ENCODE measurements at regions not wholly inside any gene's neighbourhood (a gene's known extent, or its start where the extent isn't known, plus 50 kb on each side); places are given as distances from the start of the nearest gene placed in this dataset.
A peak's percentile ranks its signal among the peaks of the same experiment; 100 is the strongest.

GRCh38 chr13:34591129-34591528, 350.9 kb upstream of the NBEA start:
- TF ChIP-seq CTCF (IDR thresholded peaks at IDR 0.05) = no peak
- TF ChIP-seq POLR2A (IDR thresholded peaks at IDR 0.05) = no peak
- no peaks in the 10 kb centered on the region for H3K4me1 ChIP-seq (replicated peaks in 1 of 2)
- DNase-seq = no peak
- no peak overlapping the region for H3K27ac ChIP-seq
- no peak overlapping the region for H3K4me3 ChIP-seq
- WGBS, 4 donors = 33 to 43% (median 38%) methylated on average over 3 of the region's 3 CpGs
- intact Hi-C loops (cut with DNase I) = no loop called here
- H3K27me3 ChIP-seq = no peaks in the 10 kb centered on the region
- no peaks in the 10 kb centered on the region for H3K36me3 ChIP-seq (replicated peaks in 1 of 2)
- no peaks in the 10 kb centered on the region for H3K9me3 ChIP-seq (replicated peaks in 1 of 3)

- Histone ChIP-seq H3K4me1 (replicated peaks in 1 of 2) (no peaks in the 10 kb centered on the region), H3K27me3 (no peaks in the 10 kb centered on the region), H3K36me3 (replicated peaks in 1 of 2) (no peaks in the 10 kb centered on the region), H3K4me3 (no peak overlapping the region), H3K9me3 (replicated peaks in 1 of 3) (no peaks in the 10 kb centered on the region), H3K27ac (no peak overlapping the region)
- TF ChIP-seq POLR2A (IDR thresholded peaks at IDR 0.05) (no peak), CTCF (IDR thresholded peaks at IDR 0.05) (no peak)
- DNase-seq = peak in 3 of 7 donors; percentile 4 to 16 (median 11)
- intact Hi-C loops (cut with DNase I) = no loop called here
- 48 to 59% (median 52%) methylated on average over 2 of the region's 2 CpGs for WGBS, 4 donors
Observed at GRCh38 chr13:34591900-34592529, 350.1 kb upstream of the NBEA start.

- Histone ChIP-seq H3K27me3 (no peaks in the 10 kb centered on the region), H3K27ac (no peak overlapping the region), H3K4me1 (replicated peaks in 1 of 2) (no peaks in the 10 kb centered on the region), H3K4me3 (no peak overlapping the region), H3K36me3 (replicated peaks in 1 of 2) (no peaks in the 10 kb centered on the region), H3K9me3 (replicated peaks in 1 of 3) (no peaks in the 10 kb centered on the region)
- 86 to 100% (median 94%) methylated on average over 1 of the region's 1 CpG for WGBS, 4 donors
- intact Hi-C loops (cut with DNase I) = no loop called here
- TF ChIP-seq POLR2A (IDR thresholded peaks at IDR 0.05) (no peak), CTCF (IDR thresholded peaks at IDR 0.05) (no peak)
- DNase-seq = no peak
Observed at GRCh38 chr13:34593658-34594057, 348.4 kb upstream of the NBEA start.

GRCh38 chr13:34594507-34594906, 347.6 kb upstream of the NBEA start:
- Histone ChIP-seq H3K4me1 (replicated peaks in 1 of 2) (no peaks in the 10 kb centered on the region), H3K9me3 (replicated peaks in 1 of 3) (no peaks in the 10 kb centered on the region), H3K27ac (no peak overlapping the region), H3K36me3 (replicated peaks in 1 of 2) (no peaks in the 10 kb centered on the region), H3K27me3 (no peaks in the 10 kb centered on the region), H3K4me3 (no peak overlapping the region)
- TF ChIP-seq POLR2A (IDR thresholded peaks at IDR 0.05) = no peak
- TF ChIP-seq CTCF (IDR thresholded peaks at IDR 0.05) = no peak
- intact Hi-C loops (cut with DNase I) = no loop called here
- no peak for DNase-seq
- WGBS, 4 donors = 84 to 91% (median 88%) methylated on average over 5 of the region's 5 CpGs
